Fibroblast of skin of left biceps (primary cell): ENCODE measurements at regions not wholly inside any gene's neighbourhood (a gene's known extent, or its start where the extent isn't known, plus 50 kb on each side); places are given as distances from the start of the nearest gene placed in this dataset.

Experiments
- DNase-seq, 2 experiments: peaks; one replicate each; pipeline ENCODE4 v3.0.0-alpha.2; 2013; ENCODE audit warnings: low read depth in 2 of 2

GRCh38 chr2:203789618-203790017, 78.0 kb upstream of the CTLA4 start:
- DNase-seq = no peak

GRCh38 chr2:203790134-203790852, 77.3 kb upstream of the CTLA4 start:
- DNase-seq = no peak

GRCh38 chr2:203796248-203797010, 71.1 kb upstream of the CTLA4 start:
- DNase-seq = no peak

GRCh38 chr2:203797276-203797675, 70.3 kb upstream of the CTLA4 start:
- DNase-seq = no peak

- peak in 1 of 2 experiments; percentile 39 for DNase-seq
Observed at GRCh38 chr2:203797712-203798111, 69.9 kb upstream of the CTLA4 start.

GRCh38 chr2:203798296-203799087, 69.1 kb upstream of the CTLA4 start:
- no peak for DNase-seq

GRCh38 chr2:203799908-203800307, 67.7 kb upstream of the CTLA4 start:
- no peak for DNase-seq

- no peak for DNase-seq
Observed at GRCh38 chr2:203800783-203801182, 66.8 kb upstream of the CTLA4 start.

GRCh38 chr2:203802342-203803052, 65.1 kb upstream of the CTLA4 start:
- no peak for DNase-seq

- DNase-seq = no peak
Observed at GRCh38 chr2:203803053-203803429, 64.5 kb upstream of the CTLA4 start.

- peak; percentile 97 for DNase-seq
Observed at GRCh38 chr2:203804070-203804469, 63.5 kb upstream of the CTLA4 start.

GRCh38 chr2:203804764-203805485, 62.6 kb upstream of the CTLA4 start:
- no peak for DNase-seq

- DNase-seq = no peak
Observed at GRCh38 chr2:203805486-203805838, 62.1 kb upstream of the CTLA4 start.

GRCh38 chr2:203806761-203807160, 60.8 kb upstream of the CTLA4 start:
- DNase-seq = no peak

GRCh38 chr2:203808046-203808750, 59.4 kb upstream of the CTLA4 start:
- DNase-seq = peak; percentile 92 to 93

GRCh38 chr2:203809084-203809521, 58.5 kb upstream of the CTLA4 start:
- peak in 1 of 2 experiments; percentile 51 for DNase-seq

- no peak for DNase-seq
Observed at GRCh38 chr2:203809991-203810510, 57.5 kb upstream of the CTLA4 start.

- DNase-seq = peak; percentile 67 to 74
Observed at GRCh38 chr2:203811491-203812221, 55.9 kb upstream of the CTLA4 start.
